ENCODE measurements at regions not wholly inside any gene's neighbourhood (a gene's known extent, or its start where the extent isn't known, plus 50 kb on each side); places are given as distances from the start of the nearest gene placed in this dataset.

GRCh38 chr12:124704619-124705018, 137.2 kb upstream of the NCOR2 start:
- TF ChIP-seq CTCF (IDR thresholded peaks at IDR 0.05; ENCODE audit: insufficient read depth, low read depth, low read length) (no peak), EZH2 (IDR thresholded peaks at IDR 0.05; ENCODE audit: insufficient read depth, low read length) (no peak)
